HG02642 (cell line): ENCODE measurements at regions not wholly inside any gene's neighbourhood (a gene's known extent, or its start where the extent isn't known, plus 50 kb on each side); places are given as distances from the start of the nearest gene placed in this dataset.
"Not testable (repeated sequence)": the region's sequence is repeated elsewhere in the genome, so short reads cannot be mapped to it uniquely, and the experiment has no call there.

Source experiments
- ATAC-seq: cut with Tn5 transposase; IDR thresholded peaks from one replicate; pipeline ENCODE4 v1.9.1; 2021; ENCODE audit warnings: mild to moderate bottlenecking; ENCODE audit not compliant: unreplicated experiment, poor library complexity

GRCh38 chrX:125497667-125498066, 178.0 kb downstream of the TEX13C start:
- ATAC-seq, result no peak

GRCh38 chrX:125503769-125504168, 184.1 kb downstream of the TEX13C start:
- no peak for ATAC-seq

- no peak for ATAC-seq
Observed at GRCh38 chrX:125505207-125505606, 185.5 kb downstream of the TEX13C start.

GRCh38 chrX:125507119-125507518, 187.4 kb downstream of the TEX13C start:
- no peak for ATAC-seq

GRCh38 chrX:125520029-125520428, 200.4 kb downstream of the TEX13C start:
- ATAC-seq, result no peak

GRCh38 chrX:125522752-125523151, 203.1 kb downstream of the TEX13C start:
- no peak for ATAC-seq

GRCh38 chrX:125532411-125533089, 212.9 kb downstream of the TEX13C start:
- ATAC-seq, result no peak

- no peak for ATAC-seq
Observed at GRCh38 chrX:125533352-125533751, 213.7 kb downstream of the TEX13C start.

- no peak for ATAC-seq
Observed at GRCh38 chrX:125544031-125544660, 224.5 kb downstream of the TEX13C start.

- ATAC-seq, result no peak
Observed at GRCh38 chrX:125544856-125545255, 225.2 kb downstream of the TEX13C start.

- ATAC-seq, result no peak
Observed at GRCh38 chrX:125577479-125577878, 257.8 kb downstream of the TEX13C start.

GRCh38 chrX:125604448-125604847, 284.8 kb downstream of the TEX13C start:
- ATAC-seq, result no peak

GRCh38 chrX:125605145-125605544, 285.5 kb downstream of the TEX13C start:
- ATAC-seq, result no peak

- not testable (repeated sequence) for ATAC-seq
Observed at GRCh38 chrX:125614591-125615343, 295.1 kb downstream of the TEX13C start.

- ATAC-seq, result no peak
Observed at GRCh38 chrX:125620715-125621587, 301.3 kb downstream of the TEX13C start.

GRCh38 chrX:125621588-125621927, 301.9 kb downstream of the TEX13C start:
- no peak for ATAC-seq

- no peak for ATAC-seq
Observed at GRCh38 chrX:125622899-125623298, 303.2 kb downstream of the TEX13C start.

- no peak for ATAC-seq
Observed at GRCh38 chrX:125627676-125628075, 308.0 kb downstream of the TEX13C start.

- no peak for ATAC-seq
Observed at GRCh38 chrX:125628435-125628834, 308.8 kb downstream of the TEX13C start.

- ATAC-seq, result no peak
Observed at GRCh38 chrX:125641405-125641804, 321.7 kb downstream of the TEX13C start.

GRCh38 chrX:125646195-125646594, 326.5 kb downstream of the TEX13C start:
- ATAC-seq, result no peak
